ENCODE measurements at regions not wholly inside any gene's neighbourhood (a gene's known extent, or its start where the extent isn't known, plus 50 kb on each side); places are given as distances from the start of the nearest gene placed in this dataset.

- no peak for DNase-seq (ENCODE audit: low read depth)
Observed at GRCh38 chr4:41359836-41360213, 103.1 kb downstream of the UCHL1 start.

DNA sequence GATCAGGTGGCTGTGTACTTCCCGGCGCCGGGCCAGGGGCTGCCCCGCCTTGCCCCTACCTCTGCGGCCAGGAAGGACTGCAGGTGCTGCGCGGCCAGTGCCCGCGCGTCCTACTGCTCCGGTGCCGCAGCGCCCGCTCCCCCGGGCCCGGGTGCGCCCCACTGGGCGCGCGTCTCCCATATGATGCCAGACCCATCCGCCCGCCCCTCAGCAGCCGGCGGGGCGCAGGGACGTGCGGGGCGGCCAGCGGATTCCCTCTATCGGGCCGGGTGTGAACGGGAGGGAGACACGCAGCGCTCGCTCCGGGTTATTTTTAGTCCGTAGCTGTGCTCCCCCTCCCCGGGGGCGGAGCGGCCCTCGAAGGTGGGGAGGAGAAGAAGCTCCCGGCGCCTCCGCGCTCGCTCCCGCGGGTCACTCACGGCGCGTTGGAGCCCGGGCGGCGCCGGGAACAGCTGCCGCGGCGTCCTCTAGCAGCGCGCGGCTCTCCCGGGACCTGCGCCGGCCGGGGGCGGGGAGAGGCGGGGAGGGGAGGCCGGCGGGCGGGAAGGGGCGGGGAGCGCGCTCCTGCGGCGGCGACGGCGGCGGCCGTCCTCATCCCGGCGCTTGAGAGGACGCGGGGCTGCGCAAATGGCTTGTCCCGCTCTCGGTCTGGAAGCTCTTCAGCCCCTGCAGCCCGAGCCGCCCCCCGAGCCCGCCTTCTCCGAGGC is 103.6 kb downstream of the UCHL1 start:
- peak; percentile 17 for DNase-seq (ENCODE audit: low read depth)

GRCh38 chr4:41360921-41361793 is 104.4 kb downstream of the UCHL1 start:
- DNase-seq (ENCODE audit: low read depth) = peak; percentile 10

- no peak for DNase-seq (ENCODE audit: low read depth)
Observed at GRCh38 chr4:41361794-41362526, 105.2 kb downstream of the UCHL1 start.

DNA sequence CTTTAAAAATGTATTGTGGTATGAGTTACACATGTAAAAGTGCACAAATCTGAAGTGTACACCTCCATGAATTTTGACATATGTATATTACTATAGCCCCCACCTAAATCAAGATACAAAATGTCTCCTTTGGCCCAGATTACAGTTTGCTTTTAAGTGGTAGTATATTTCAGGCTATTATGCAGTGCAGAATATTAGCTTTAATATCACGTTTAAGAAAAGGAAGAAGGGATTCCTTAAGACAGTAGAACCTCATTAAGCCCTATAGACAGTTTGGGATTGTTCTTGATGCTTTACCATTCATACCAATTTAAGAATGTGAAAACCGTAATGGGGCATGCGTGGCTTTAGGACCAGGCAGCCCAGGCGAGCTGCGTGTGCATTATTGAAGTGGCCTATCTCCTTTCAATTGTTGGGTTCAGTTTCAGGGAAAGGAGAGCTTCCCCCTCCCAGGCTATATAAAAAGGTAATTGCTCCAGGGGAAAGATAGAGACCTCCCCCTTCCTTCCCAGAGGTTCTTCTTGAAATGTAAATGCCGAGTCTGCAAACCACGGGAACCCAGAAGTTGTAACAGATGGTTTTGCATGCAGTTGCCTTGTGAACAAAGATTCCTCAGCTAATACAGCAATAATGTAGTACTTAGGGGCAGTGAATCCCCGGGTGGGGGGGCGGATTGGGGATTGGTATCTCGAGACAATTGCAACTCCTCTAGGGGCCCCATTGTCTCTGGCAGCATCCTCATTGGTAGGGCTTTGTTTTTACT is 106.1 kb downstream of the UCHL1 start:
- no peak for DNase-seq (ENCODE audit: low read depth)

- peak; percentile 56 for DNase-seq (ENCODE audit: low read depth)
Observed at GRCh38 chr4:41363384-41363981, 106.8 kb downstream of the UCHL1 start.

- DNase-seq (ENCODE audit: low read depth) = peak; percentile 8
Observed at GRCh38 chr4:41364876-41365275, 108.1 kb downstream of the UCHL1 start.

DNA sequence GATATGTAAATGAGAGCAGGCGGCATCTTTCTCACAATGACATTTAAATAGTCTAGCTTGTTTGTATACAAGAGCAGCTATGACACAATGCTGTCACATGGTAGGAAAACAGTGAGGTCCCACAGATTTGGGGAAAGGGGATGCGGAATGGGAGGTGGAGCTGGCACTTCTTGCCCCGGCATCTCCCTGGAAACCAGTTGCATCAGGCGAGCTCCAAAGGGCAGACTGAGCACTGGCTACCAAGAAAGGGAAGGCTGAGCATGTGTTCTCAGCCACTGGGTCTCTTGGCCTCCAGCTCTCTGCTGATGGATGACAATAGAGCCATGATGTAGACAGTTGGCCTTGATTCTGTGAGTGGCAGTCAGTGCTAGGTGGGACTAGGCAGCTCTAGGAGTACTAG is 109.0 kb downstream of the UCHL1 start:
- no peak for DNase-seq (ENCODE audit: low read depth)

DNA sequence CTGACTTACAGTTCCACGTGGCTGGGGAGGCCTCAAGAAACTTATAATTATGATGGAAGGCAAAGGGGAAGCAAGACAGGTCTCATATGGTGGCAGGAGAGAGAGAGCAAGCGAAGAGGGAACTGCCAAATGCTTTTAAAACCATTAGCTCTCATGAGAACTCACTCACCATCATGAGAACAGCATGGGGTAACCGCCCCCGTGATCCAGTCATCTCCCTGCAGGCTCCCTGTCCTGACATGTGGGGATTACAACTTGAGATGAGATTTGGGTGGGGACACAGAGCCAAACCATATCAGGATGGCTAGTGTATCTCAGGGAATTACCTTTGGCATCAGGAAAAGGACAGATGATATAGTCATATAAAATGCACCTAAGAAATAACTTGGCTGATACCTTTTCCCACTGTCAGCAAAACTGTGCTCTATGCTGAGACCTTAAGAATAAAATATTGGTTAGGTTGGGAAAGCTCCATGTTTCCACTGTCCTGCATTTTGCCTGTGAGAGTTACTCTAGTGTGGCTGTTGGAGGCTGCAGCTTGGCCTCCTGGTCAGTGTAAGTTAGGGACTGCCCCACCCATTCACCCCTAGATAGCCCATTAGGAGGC is 110.3 kb downstream of the UCHL1 start:
- DNase-seq (ENCODE audit: low read depth) = no peak

- DNase-seq (ENCODE audit: low read depth) = no peak
Observed at GRCh38 chr4:41369680-41370079, 113.0 kb downstream of the UCHL1 start.

DNA sequence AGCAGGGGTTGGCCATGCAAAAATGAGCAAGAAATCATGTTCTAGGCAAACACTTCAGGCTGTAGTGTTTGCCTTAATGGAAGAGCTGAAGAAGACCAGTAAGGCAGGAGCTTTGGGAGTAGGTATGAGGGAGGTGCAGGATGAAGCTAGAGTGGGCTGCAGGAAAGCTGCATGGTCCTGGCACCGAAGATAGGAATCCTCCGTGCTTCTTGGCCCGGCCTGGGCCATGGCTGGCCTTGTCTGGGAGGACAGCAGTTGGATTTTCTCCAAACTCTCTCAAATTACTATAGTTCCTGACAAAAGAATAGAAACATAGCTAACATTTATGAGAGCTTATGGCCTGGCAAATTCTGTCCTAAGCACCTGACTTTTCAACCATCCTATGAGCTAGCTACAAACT is 116.5 kb downstream of the UCHL1 start:
- no peak for DNase-seq (ENCODE audit: low read depth)

GRCh38 chr4:41374490-41374889 is 117.8 kb downstream of the UCHL1 start:
- no peak for DNase-seq (ENCODE audit: low read depth)

- DNase-seq (ENCODE audit: low read depth) = no peak
Observed at GRCh38 chr4:41375561-41375960, 118.8 kb downstream of the UCHL1 start.

- no peak for DNase-seq (ENCODE audit: low read depth)
Observed at GRCh38 chr4:41377196-41377595, 120.5 kb downstream of the UCHL1 start.

DNA sequence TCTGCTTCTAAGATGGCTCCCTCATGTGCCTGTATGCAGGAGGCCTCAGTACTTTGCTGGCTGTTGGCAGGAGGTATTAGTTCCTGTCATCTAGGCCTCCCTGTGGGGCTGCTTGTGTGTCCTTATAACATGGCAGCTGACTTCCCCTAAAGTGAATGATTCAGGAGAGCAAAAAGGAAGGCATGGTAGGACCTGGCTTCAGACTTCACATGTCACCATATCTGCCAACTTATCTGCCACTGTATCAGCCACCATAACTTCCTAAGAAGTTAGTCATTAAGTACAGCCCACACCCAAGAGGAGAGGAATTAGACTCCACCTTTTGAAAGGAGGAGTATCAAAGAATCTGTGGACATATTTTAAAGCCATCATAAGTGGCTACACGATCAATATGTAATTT is 122.5 kb downstream of the UCHL1 start:
- DNase-seq (ENCODE audit: low read depth) = no peak

GRCh38 chr4:41380511-41381157 is 123.9 kb downstream of the UCHL1 start:
- no peak for DNase-seq (ENCODE audit: low read depth)

- no peak for DNase-seq (ENCODE audit: low read depth)
Observed at GRCh38 chr4:41381384-41381783, 124.7 kb downstream of the UCHL1 start.

DNA sequence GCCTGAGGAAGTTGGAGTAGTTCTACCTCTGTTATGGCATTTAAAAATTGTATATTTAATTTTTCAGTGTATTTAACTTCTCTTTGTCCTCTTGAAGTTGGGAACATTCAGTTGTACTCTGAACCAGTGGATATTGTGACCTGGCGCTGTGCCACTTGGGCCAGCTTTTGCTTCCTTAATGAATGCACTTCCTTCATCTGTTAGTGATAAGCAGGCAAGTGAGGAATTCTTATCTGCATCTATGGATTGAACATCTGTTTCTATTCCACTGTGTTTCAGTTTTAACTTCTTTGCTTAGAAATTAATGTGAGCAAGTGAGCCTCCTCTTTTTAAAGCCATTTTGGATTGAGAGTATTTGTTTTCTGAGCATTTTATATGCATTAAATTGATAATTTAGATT is 128.3 kb downstream of the UCHL1 start:
- DNase-seq (ENCODE audit: low read depth) = no peak

GRCh38 chr4:41385481-41385880 is 128.8 kb downstream of the UCHL1 start:
- no peak for DNase-seq (ENCODE audit: low read depth)

DNA sequence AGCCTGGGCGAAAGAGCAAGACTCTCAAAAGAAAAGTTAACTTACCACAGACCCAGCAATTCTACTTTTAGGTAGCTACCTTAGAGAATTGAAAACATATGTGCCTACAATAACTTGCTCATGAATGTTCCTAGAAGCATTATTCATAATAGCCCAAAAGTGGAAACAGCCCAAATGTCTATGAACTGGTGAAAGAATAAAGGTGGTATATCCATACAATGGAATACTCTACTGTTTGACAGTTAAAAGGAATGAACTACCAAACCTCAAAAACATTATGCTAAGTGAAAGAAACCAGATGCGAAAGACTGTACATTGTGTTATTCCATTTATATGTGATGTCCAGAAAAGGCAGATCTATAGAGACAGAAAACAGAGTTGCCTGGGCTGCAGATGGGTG is 131.4 kb downstream of the UCHL1 start:
- DNase-seq (ENCODE audit: low read depth) = no peak

GRCh38 chr4:41389356-41389755 is 132.6 kb downstream of the UCHL1 start:
- no peak for DNase-seq (ENCODE audit: low read depth)
